Upper lobe of left lung (tissue), 6 donors: ENCODE measurements at regions not wholly inside any gene's neighbourhood (a gene's known extent, or its start where the extent isn't known, plus 50 kb on each side); places are given as distances from the start of the nearest gene placed in this dataset.
"Not testable (repeated sequence)": the region's sequence is repeated elsewhere in the genome, so short reads cannot be mapped to it uniquely, and the experiment has no call there.

Experiments
- ATAC-seq, 2 donors: fragments of 200-7000 bp; cut with Tn5 transposase; one replicate each; pipeline ENCODE4 v1.9.1; 2022; ENCODE audit warnings: mild to moderate bottlenecking in 2 of 2, moderate library complexity in 2 of 2; ENCODE audit not compliant: low FRiP score in 2 of 2
- DNase-seq, 2 donors: peaks; one replicate each; pipeline ENCODE4 v3.0.0-alpha.2; 2019 to 2020
- H3K27ac ChIP-seq, 4 donors: fragments of 200-600 bp; sonication (generic); one replicate each; pipeline ENCODE4 v1.5.1; 2016 to 2019
- H3K27me3 ChIP-seq, 4 donors: fragments of 200-600 bp; sonication (generic); one replicate each; pipeline ENCODE4 v1.5.1; 2017 to 2019
- H3K36me3 ChIP-seq, 4 donors: fragments of 200-600 bp; sonication (generic); one replicate each; pipeline ENCODE4 v1.5.1; 2016 to 2019
- H3K4me1 ChIP-seq, 4 donors: fragments of 200-600 bp; sonication (generic); one replicate each; pipeline ENCODE4 v1.5.1; 2018 to 2019
- H3K4me3 ChIP-seq, 4 donors: fragments of 200-600 bp; sonication (generic); one replicate each; pipeline ENCODE4 v1.5.1; 2017 to 2019; ENCODE audit warnings: mild to moderate bottlenecking in 2 of 4, moderate library complexity in 1 of 4
- H3K9me3 ChIP-seq, 4 donors: fragments of 200-600 bp; sonication (generic); one replicate each; pipeline ENCODE4 v1.5.1; 2018 to 2019
- CTCF ChIP-seq, 6 experiments: fragments of 450-650 bp in 4 of 6; fragments of 200-600 bp in 2 of 6; sonication (generic) in 2 of 6; IDR thresholded peaks; one replicate each; pipeline ENCODE4 v1.5.1; 2016 to 2019; ENCODE audit warnings: antibody characterized with exemption in 6 of 6
- EP300 ChIP-seq, 4 donors: sonication (generic); formaldehyde crosslinking; IDR thresholded peaks; one replicate each; pipeline ENCODE4 v1.5.1; 2017; ENCODE audit warnings: antibody characterized with exemption in 4 of 4, control low read depth in 2 of 4
- POLR2A ChIP-seq, 4 donors: fragments of 450-650 bp; IDR thresholded peaks; one replicate each; pipeline ENCODE4 v1.5.1; 2016 to 2017; ENCODE audit warnings: antibody characterized with exemption in 4 of 4, mild to moderate bottlenecking in 2 of 4
- POLR2AphosphoS5 ChIP-seq, 2 donors: sonication (generic); formaldehyde crosslinking; IDR thresholded peaks; one replicate each; pipeline ENCODE4 v1.5.1; 2017; ENCODE audit warnings: antibody characterized with exemption in 2 of 2
- WGBS, 2 donors: methylation state at CpG; one replicate each; pipeline ENCODE4 v1.1.5; 2017 to 2018; 5-methylcytosine and 5-hydroxymethylcytosine counted together
- donor health status: DM: no; HTN: no; CAD: no; lungs with moderate emphysema.
- donor health status: DM: no; HTN: yes; CAD: no; lungs with severe emphysema.

DNA sequence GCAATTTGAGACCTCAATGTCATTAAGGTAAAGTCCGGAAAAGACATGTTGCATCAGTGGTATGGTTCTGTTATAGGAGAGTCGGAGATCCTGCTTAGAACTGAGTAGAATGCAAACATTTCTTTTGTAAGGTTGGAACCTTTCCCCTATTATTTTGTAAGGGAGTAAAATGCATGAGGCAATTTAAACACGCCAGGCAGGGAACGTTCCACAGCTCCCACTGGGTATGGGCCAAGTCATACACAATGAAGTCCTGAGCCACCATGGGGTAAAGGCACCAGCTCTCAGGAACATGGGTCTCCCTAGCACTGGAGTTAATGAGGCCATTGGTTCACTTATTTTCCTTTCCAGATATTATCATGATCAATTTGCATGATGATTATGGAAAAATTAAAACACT, 116.6 kb upstream of the NR2F2 start:
- Histone ChIP-seq H3K36me3 (no peaks in the 10 kb centered on the region), H3K27ac (no peak overlapping the region), H3K4me3 (no peak overlapping the region), H3K27me3 (no peaks in the 10 kb centered on the region), H3K9me3 (no peaks in the 10 kb centered on the region), H3K4me1 (no peaks in the 10 kb centered on the region)
- DNase-seq (no peak), ATAC-seq (no peak)
- 78 to 82% methylated on average over 4 of the region's 4 CpGs for WGBS, 2 donors
- TF ChIP-seq POLR2A (IDR thresholded peaks at IDR 0.05), result no peak
- no peak for TF ChIP-seq CTCF (IDR thresholded peaks at IDR 0.05)
- no peak for TF ChIP-seq EP300 (IDR thresholded peaks at IDR 0.05)
- TF ChIP-seq POLR2AphosphoS5 (IDR thresholded peaks at IDR 0.05), result no peak

DNA sequence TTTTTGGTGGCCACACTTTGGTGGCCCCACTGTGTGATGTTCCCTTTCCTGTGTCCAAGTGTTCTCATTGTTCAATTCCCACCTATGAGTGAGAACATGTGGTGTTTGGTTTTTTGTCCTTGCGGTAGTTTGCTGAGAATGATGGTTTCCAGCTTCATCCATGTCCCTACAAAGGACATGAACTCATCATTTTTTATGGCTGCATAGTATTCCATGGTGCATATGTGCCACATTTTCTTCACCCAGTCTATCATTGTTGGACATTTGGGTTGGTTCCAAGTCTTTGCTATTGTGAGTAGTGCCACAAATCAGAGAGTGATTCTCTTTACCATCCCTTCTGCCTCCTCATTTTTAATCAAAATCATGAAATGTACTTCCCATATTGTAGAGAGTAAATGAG, 114.0 kb upstream of the NR2F2 start:
- H3K36me3 ChIP-seq, H3K4me1 ChIP-seq, DNase-seq, H3K27ac ChIP-seq, H3K4me3 ChIP-seq, H3K9me3 ChIP-seq, H3K27me3 ChIP-seq, ATAC-seq: not testable (repeated sequence)
- 93 to 100% methylated on average over 1 of the region's 1 CpG for WGBS, 2 donors

DNA sequence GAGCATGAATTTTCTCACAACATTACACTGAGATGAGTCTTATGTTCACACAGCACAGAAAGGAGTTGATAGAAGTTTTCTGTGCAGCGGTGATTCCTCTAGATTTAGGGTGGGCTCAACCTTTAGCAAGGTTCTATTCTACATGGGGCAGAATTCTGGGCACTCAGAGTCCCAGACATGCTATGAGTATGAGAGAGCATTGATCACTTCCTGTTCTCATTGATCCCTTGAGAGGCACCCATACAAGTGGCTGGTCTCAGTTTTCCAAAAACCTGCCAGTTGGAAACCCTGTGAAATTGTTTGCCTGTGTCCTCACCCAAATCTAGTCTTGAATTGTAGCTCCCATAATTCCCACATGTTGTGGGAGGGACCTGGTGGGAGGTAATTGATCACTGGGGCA, 112.5 kb upstream of the NR2F2 start:
- ATAC-seq (no peak), DNase-seq (no peak)
- Histone ChIP-seq H3K27me3 (no peaks in the 10 kb centered on the region), H3K4me1 (no peaks in the 10 kb centered on the region), H3K36me3 (no peaks in the 10 kb centered on the region), H3K27ac (no peak overlapping the region), H3K4me3 (no peak overlapping the region), H3K9me3 (no peaks in the 10 kb centered on the region)
- no peak for TF ChIP-seq EP300 (IDR thresholded peaks at IDR 0.05)
- TF ChIP-seq POLR2AphosphoS5 (IDR thresholded peaks at IDR 0.05), result no peak
- TF ChIP-seq POLR2A (IDR thresholded peaks at IDR 0.05), result no peak
- TF ChIP-seq CTCF (IDR thresholded peaks at IDR 0.05), result no peak
- WGBS, 2 donors, result 70 to 87% methylated on average over 1 of the region's 1 CpG

DNA sequence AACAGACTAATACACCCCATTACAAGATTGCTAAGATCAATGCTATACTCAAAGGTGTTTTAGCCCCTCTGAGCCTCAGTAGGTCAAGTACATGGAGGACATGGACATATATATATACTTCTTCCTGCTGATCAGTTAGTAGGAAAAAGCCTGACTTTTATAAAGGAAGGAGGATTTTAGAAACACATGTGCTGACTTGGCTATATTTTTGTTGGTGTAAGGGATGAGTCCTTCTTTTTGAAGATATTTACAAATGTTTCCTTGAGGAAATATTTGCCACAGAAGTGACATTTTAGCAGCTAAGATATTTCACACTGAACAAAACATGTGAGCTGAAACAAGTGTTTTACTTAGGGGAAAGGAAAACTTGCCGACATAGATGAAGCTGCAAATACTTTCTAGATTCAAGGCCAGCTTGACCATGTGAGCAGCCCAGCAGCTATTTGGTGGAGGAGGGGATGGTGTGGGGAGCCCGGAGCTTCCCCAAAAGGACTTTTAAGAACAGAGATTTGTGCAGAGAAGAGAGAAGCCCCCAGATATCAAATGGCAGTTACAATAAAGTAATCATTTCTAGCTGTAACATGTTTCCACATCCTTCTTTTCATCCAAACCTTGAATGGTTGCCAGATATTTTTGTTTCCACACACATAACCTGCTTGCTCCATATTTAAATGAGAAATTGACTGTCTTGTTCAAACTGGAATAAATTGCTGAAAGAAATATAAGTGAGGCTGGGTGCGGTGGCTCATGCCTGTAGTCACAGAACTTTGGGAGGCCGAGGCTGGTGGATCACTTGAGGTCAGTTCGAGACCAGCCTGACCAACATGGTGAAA, 111.7 kb upstream of the NR2F2 start:
- ATAC-seq, result no peak
- Histone ChIP-seq H3K4me3 (no peak overlapping the region), H3K27me3 (no peaks in the 10 kb centered on the region), H3K27ac (no peak overlapping the region), H3K36me3 (no peaks in the 10 kb centered on the region), H3K9me3 (no peaks in the 10 kb centered on the region), H3K4me1 (no peaks in the 10 kb centered on the region)
- WGBS, 2 donors, result 77 to 80% methylated on average over 5 of the region's 5 CpGs
- TF ChIP-seq CTCF (IDR thresholded peaks at IDR 0.05) (no peak), POLR2A (IDR thresholded peaks at IDR 0.05) (no peak), POLR2AphosphoS5 (IDR thresholded peaks at IDR 0.05) (no peak), EP300 (IDR thresholded peaks at IDR 0.05) (no peak)
- DNase-seq, result no peak

DNA sequence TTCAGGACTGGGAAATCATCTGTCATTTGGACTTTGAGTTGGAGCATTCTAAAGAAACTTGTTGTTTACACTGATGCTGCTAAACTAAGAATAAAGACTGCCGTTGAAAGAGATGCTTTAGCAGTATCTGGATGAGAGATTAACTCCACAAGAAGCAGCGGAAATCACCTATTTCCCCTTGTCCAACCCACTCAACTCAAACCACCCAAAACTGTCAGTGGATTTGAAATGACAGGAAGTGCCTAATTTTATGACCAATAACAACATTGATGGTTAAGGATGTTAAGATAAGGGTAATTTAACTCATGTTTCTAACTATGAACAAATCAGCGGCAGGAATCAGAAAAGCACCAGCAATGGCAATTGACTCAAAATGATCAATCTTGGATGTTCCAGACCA, 110.8 kb upstream of the NR2F2 start:
- TF ChIP-seq POLR2AphosphoS5 (IDR thresholded peaks at IDR 0.05) (no peak), EP300 (IDR thresholded peaks at IDR 0.05) (no peak), POLR2A (IDR thresholded peaks at IDR 0.05) (no peak), CTCF (IDR thresholded peaks at IDR 0.05) (no peak)
- Histone ChIP-seq H3K36me3 (no peaks in the 10 kb centered on the region), H3K9me3 (no peaks in the 10 kb centered on the region), H3K4me3 (no peak overlapping the region), H3K27me3 (no peaks in the 10 kb centered on the region), H3K4me1 (no peaks in the 10 kb centered on the region), H3K27ac (no peak overlapping the region)
- 62 to 73% methylated on average over 3 of the region's 3 CpGs for WGBS, 2 donors
- no peak for DNase-seq
- ATAC-seq, result no peak
